DND-41 (cell line): ENCODE measurements at regions not wholly inside any gene's neighbourhood (a gene's known extent, or its start where the extent isn't known, plus 50 kb on each side); places are given as distances from the start of the nearest gene placed in this dataset.
"Not testable (repeated sequence)": the region's sequence is repeated elsewhere in the genome, so short reads cannot be mapped to it uniquely, and the experiment has no call there.

Experiments
- EZH2 ChIP-seq: IDR thresholded peaks from 3 replicates; pipeline ENCODE4 v1.6.1; 2012; ENCODE audit warnings: borderline replicate concordance, low read depth, mild to moderate bottlenecking, moderate library complexity, low read length, inconsistent platforms; ENCODE audit not compliant: severe bottlenecking
- TF ChIP-seq, protein P1 (sequence below): IDR thresholded peaks from 2 replicates; pipeline ENCODE4 v1.5.1; 2012; ENCODE audit warnings: borderline replicate concordance, low read length, moderate library complexity, mild to moderate bottlenecking; ENCODE audit not compliant: poor library complexity, severe bottlenecking; ENCODE audit errors: extremely low read depth

DNA sequence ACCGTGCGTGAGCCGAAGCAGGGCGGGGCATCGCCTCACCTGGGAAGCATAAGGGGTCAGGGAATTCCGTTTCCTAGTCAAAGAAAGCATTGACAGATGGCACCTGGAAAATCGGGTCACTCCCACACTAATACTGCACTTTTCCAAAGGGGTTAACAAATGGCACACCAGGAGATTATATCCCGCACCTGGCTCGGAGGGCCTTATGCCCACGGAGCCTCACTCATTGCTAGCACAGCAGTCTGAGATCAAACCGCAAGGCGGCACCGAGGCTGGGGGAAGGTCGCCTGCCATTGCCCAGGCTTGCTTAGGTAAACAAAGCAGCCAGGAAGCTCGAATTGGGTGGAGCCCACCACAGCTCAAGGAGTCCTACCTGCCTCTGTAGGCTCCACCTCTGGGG lies 1698.1 kb downstream of the TP53TG3F start:
- TF ChIP-seq, protein P1, sequence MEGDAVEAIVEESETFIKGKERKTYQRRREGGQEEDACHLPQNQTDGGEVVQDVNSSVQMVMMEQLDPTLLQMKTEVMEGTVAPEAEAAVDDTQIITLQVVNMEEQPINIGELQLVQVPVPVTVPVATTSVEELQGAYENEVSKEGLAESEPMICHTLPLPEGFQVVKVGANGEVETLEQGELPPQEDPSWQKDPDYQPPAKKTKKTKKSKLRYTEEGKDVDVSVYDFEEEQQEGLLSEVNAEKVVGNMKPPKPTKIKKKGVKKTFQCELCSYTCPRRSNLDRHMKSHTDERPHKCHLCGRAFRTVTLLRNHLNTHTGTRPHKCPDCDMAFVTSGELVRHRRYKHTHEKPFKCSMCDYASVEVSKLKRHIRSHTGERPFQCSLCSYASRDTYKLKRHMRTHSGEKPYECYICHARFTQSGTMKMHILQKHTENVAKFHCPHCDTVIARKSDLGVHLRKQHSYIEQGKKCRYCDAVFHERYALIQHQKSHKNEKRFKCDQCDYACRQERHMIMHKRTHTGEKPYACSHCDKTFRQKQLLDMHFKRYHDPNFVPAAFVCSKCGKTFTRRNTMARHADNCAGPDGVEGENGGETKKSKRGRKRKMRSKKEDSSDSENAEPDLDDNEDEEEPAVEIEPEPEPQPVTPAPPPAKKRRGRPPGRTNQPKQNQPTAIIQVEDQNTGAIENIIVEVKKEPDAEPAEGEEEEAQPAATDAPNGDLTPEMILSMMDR: not testable (repeated sequence)
- not testable (repeated sequence) for TF ChIP-seq EZH2
